LNCaP clone FGC (cell line): ENCODE measurements at regions not wholly inside any gene's neighbourhood (a gene's known extent, or its start where the extent isn't known, plus 50 kb on each side); places are given as distances from the start of the nearest gene placed in this dataset.

Experiments
- DNase-seq: peaks from one replicate; pipeline ENCODE4 v3.0.0-alpha.2; 2011; ENCODE audit warnings: low read depth
- H3K4me3 ChIP-seq: 2 replicates; pipeline ENCODE4 v1.5.1; 2011; ENCODE audit warnings: mild to moderate bottlenecking, low read depth, low read length, control low read depth
- TF ChIP-seq, protein P1 (sequence below): IDR thresholded peaks from 2 replicates; pipeline ENCODE4 v1.5.1; 2012; ENCODE audit warnings: mild to moderate bottlenecking; ENCODE audit not compliant: control insufficient read depth, insufficient read depth; ENCODE audit errors: extremely low read depth

DNA sequence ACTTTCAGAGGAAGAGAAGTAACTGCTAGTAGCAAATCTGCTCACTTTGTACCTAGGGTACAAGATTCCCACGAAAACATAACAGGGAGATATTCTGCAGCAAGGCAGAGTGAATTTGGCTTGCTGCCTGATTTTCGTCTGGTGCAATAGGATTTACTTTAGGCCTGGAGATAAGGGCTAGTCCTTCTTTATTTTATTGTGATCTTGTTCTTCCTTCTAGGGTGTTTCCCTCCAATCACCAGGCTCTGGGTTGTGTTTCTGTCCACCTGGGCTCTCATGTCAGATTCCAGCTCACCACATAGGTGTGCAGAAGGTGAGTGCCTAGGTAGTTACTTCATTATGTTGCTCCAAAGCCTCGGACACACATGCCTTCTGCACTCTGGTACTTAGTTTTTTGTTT is 211.8 kb upstream of the RGMA start:
- no peak for DNase-seq
- TF ChIP-seq, protein P1, sequence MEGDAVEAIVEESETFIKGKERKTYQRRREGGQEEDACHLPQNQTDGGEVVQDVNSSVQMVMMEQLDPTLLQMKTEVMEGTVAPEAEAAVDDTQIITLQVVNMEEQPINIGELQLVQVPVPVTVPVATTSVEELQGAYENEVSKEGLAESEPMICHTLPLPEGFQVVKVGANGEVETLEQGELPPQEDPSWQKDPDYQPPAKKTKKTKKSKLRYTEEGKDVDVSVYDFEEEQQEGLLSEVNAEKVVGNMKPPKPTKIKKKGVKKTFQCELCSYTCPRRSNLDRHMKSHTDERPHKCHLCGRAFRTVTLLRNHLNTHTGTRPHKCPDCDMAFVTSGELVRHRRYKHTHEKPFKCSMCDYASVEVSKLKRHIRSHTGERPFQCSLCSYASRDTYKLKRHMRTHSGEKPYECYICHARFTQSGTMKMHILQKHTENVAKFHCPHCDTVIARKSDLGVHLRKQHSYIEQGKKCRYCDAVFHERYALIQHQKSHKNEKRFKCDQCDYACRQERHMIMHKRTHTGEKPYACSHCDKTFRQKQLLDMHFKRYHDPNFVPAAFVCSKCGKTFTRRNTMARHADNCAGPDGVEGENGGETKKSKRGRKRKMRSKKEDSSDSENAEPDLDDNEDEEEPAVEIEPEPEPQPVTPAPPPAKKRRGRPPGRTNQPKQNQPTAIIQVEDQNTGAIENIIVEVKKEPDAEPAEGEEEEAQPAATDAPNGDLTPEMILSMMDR = no peak
- no peak overlapping the region for H3K4me3 ChIP-seq

DNA sequence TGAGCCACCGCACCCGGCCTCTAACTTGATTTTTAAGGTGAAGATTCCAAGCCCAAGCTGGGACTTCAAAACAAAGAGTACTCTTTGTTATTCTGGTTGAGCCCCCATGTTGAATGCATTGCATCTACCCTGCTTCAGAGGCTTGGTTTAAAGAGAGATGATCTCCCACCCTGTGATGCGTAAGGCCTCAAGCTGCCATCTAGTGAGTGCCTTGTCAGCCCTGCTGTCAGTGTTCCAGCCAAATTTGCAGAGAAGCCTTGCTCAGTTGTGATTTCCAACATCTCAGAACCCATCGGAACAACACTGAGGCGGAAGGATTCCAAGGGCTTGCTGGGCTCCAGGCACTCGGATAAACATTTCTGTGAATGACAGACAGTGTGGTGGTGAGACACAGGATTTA is 210.7 kb upstream of the RGMA start:
- no peak for DNase-seq
- TF ChIP-seq, protein P1 = no peak
- no peak overlapping the region for H3K4me3 ChIP-seq

DNA sequence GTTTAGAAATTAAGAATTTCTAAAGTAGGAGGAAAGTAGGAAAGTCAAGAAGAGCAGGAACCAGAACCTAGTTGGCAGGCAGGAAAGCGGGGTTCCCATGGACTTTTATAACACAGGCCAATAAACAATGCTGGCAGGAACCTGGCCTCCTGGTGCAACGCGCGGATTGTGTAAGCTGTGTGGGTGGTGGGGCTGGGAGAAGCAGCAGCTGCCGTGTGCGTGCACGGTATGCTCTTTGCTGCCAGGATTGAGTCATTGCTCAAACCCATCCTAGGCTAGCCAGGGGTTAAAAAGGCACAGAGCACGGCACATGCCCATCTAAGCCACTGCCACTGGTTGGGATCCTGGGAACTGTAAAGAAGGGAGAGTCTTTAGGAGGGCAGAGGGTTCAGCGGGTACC is 209.9 kb upstream of the RGMA start:
- TF ChIP-seq, protein P1 = no peak
- DNase-seq = no peak
- no peak overlapping the region for H3K4me3 ChIP-seq

DNA sequence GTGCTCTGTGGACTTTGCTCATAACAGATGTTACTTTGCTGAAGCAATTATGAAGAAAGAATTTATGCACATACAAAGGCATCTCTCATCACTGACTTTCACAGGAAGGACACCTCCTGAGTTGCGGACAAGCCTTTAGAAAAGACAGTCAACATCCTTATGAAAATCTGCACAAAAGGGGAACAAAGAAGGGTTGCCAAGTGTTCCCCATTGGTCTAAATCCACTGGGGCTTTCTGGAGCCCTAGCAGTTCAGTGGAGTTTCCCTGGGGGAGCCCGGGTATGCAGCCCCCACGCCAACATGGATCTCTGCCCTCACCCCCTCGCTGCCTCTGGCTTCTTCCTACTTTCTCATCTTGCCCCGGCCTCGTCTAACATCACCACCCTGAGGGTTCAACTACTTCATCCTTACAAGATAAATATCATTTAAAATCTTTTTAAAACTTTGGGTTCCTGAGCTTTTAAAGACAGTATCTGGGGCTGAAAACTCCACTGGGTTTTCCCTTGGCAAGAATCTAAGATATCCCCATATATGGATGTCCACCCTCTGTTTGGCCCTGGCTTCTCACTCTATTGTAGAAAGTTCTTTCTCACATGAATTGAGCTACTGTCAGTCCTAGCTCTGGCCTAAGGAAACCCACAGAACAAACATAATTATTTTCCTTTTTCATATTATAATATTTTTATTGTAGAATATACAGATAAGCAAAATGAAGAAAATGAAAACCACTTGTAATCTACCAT is 207.9 kb upstream of the RGMA start:
- TF ChIP-seq, protein P1 = no peak
- DNase-seq = no peak
- no peak overlapping the region for H3K4me3 ChIP-seq

DNA sequence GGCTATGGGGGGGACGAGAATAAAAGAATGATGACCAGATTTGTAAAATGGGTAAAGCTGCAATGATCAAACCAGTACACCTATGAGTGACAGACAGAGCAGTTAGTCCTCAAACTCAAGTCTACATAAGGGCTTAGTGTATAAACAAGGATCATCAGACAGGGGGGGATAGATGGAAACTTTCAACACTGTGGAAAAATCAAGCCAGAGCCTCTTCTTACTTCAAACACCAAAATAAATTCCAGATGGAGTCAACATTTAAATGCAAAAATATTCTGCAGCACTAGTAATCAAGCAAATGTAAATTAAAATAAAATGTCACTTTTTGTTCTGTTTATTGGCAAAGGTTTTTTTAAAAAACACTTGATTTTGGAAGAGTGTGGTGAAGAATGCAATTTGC is 205.9 kb upstream of the RGMA start:
- TF ChIP-seq, protein P1 = no peak

DNA sequence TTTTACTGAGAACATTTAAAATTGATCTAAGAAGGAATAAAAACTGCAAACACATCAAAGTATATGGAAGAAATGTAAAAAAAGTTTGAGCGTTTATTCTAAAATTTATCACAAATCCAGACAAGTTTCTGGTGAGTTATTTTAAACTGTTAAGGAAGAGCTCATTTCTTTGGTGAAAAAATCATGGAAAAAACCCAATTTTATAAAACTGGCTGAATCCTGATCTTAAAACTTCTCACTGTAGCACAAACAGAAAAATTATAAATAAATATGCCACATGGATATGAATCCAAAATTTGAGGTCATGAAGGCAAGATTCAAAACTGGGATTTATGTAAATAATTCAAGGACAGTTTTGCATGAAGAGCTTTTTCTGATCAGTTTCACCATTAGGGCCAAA is 205.1 kb upstream of the RGMA start:
- no peak for DNase-seq
- TF ChIP-seq, protein P1 = no peak
- H3K4me3 ChIP-seq = no peak overlapping the region

More for the DNA sequence above, 205.9 kb upstream of the RGMA start:
- DNase-seq = no peak
- no peak overlapping the region for H3K4me3 ChIP-seq

DNA sequence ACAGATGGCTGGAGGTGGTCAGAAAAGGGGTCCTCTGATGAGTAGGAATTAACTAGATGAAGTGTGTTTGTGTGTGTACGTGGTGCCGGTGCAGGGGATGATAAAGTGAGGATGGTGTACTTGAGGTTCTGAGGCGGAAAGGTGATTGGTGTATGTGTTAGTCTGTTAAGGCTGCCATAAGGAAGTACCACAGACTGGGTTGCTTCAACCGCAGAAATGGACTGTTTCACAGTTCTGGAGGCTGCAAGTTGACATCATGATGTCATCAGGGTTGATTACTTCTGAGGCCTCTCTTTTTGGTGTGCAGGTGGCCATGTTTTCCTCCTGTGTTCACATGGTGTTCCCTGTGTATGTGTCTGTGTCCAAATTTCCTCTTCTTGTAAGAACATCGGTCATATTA is 202.4 kb upstream of the RGMA start:
- DNase-seq = no peak

More for the DNA sequence above, 202.4 kb upstream of the RGMA start:
- H3K4me3 ChIP-seq = no peak overlapping the region
- TF ChIP-seq, protein P1 = no peak
